GM23338 (cell line): ENCODE measurements at regions not wholly inside any gene's neighbourhood (a gene's known extent, or its start where the extent isn't known, plus 50 kb on each side); places are given as distances from the start of the nearest gene placed in this dataset.

Source experiments
- ATAC-seq: fragments of 200-7000 bp; cut with Tn5 transposase; 3 replicates; pipeline ENCODE4 v1.9.1; 2020
- DNase-seq: peaks from one replicate; pipeline ENCODE4 v3.0.0-alpha.2; 2015; ENCODE audit warnings: low spot score
- H2AFZ ChIP-seq: fragments of 200-600 bp; sonication (generic); 2 replicates; pipeline ENCODE4 v1.8.0; 2016; ENCODE audit warnings: antibody characterized with exemption, mild to moderate bottlenecking, moderate library complexity
- H3F3A ChIP-seq: fragments of 200-600 bp; sonication (generic); replicated peaks from 2 replicates; pipeline ENCODE4 v1.8.0; 2017; ENCODE audit warnings: antibody characterized with exemption, mixed run types, low read depth
- H3K27ac ChIP-seq: fragments of 200-600 bp; sonication (generic); 2 replicates; pipeline ENCODE4 v1.6.1; 2016; ENCODE audit warnings: low read depth
- H3K27me3 ChIP-seq: fragments of 200-600 bp; sonication (generic); 2 replicates; pipeline ENCODE4 v1.8.0; 2016; ENCODE audit warnings: mild to moderate bottlenecking, mixed run types, moderate library complexity; ENCODE audit not compliant: insufficient read depth
- H3K36me3 ChIP-seq: fragments of 200-600 bp; sonication (generic); 2 replicates; pipeline ENCODE4 v1.8.0; 2016; ENCODE audit warnings: mild to moderate bottlenecking; ENCODE audit not compliant: insufficient read depth
- H3K4me1 ChIP-seq: fragments of 200-600 bp; sonication (generic); 2 replicates; pipeline ENCODE4 v1.8.0; 2016; ENCODE audit warnings: mild to moderate bottlenecking, moderate library complexity; ENCODE audit not compliant: insufficient read depth
- H3K4me2 ChIP-seq: fragments of 200-600 bp; sonication (generic); 2 replicates; pipeline ENCODE4 v1.7.1; 2017; ENCODE audit warnings: mixed run types
- H3K4me3 ChIP-seq: fragments of 200-600 bp; sonication (generic); 2 replicates; pipeline ENCODE4 v1.6.1; 2016; ENCODE audit warnings: mixed run types
- H3K79me2 ChIP-seq: fragments of 200-600 bp; sonication (generic); replicated peaks from 2 replicates; pipeline ENCODE4 v1.8.0; 2017; ENCODE audit warnings: mild to moderate bottlenecking; ENCODE audit not compliant: insufficient read depth
- H3K9me2 ChIP-seq: fragments of 200-600 bp; sonication (generic); 2 replicates; pipeline ENCODE4 v1.8.0; 2017; ENCODE audit not compliant: insufficient read depth
- H4K20me1 ChIP-seq: fragments of 200-600 bp; sonication (generic); replicated peaks from 2 replicates; pipeline ENCODE4 v1.8.0; 2017; ENCODE audit warnings: mild to moderate bottlenecking; ENCODE audit not compliant: insufficient read depth
- H3K27ac Mint-ChIP-seq: 2 replicates; pipeline ENCODE4 v1.8.0; 2020; ENCODE audit warnings: inconsistent platforms, mild to moderate bottlenecking, moderate library complexity, mixed read lengths
- H3K27me3 Mint-ChIP-seq: 3 replicates; pipeline ENCODE4 v1.8.0; 2022; ENCODE audit warnings: low read depth, mild to moderate bottlenecking, moderate library complexity, mixed read lengths, inconsistent platforms; ENCODE audit not compliant: insufficient read depth, poor library complexity
- H3K36me3 Mint-ChIP-seq: 3 replicates; pipeline ENCODE4 v1.8.0; 2021; ENCODE audit warnings: low read depth, mild to moderate bottlenecking, inconsistent platforms, moderate library complexity, mixed read lengths
- H3K4me1 Mint-ChIP-seq: 3 replicates; pipeline ENCODE4 v1.8.0; 2020; ENCODE audit warnings: mild to moderate bottlenecking, inconsistent platforms, mixed read lengths
- H3K4me3 Mint-ChIP-seq: 3 replicates; pipeline ENCODE4 v1.8.0; 2021; ENCODE audit warnings: moderate library complexity, mild to moderate bottlenecking, inconsistent platforms, mixed read lengths
- H3K9me3 Mint-ChIP-seq: 3 replicates; pipeline ENCODE4 v1.8.0; 2020; ENCODE audit warnings: moderate library complexity, mild to moderate bottlenecking, inconsistent platforms, mixed read lengths
- CREB1 ChIP-seq: fragments of 250-450 bp; sonication (Bioruptor Pico); IDR thresholded peaks from 2 replicates; pipeline ENCODE4 v1.5.0; 2020; ENCODE audit warnings: low read depth, mild to moderate bottlenecking, moderate library complexity
- EZH2 ChIP-seq: fragments of 200-600 bp; sonication (generic); IDR thresholded peaks from one replicate; pipeline ENCODE4 v1.8.0; 2017; ENCODE audit warnings: antibody characterized with exemption, mild to moderate bottlenecking, low read depth; ENCODE audit not compliant: unreplicated experiment
- EZH2phosphoT487 ChIP-seq: fragments of 200-600 bp; sonication (generic); IDR thresholded peaks from one replicate; pipeline ENCODE4 v1.8.1; 2018; ENCODE audit warnings: antibody characterized with exemption; ENCODE audit not compliant: unreplicated experiment
- JUNB ChIP-seq: IDR thresholded peaks from one replicate; pipeline ENCODE4 v1.6.1; 2016; ENCODE audit warnings: antibody characterized with exemption; ENCODE audit not compliant: unreplicated experiment
- NANOG ChIP-seq: IDR thresholded peaks from 2 replicates; pipeline ENCODE4 v1.6.1; 2016; ENCODE audit warnings: antibody characterized with exemption, borderline replicate concordance
- POLR2AphosphoS5 ChIP-seq: IDR thresholded peaks from 2 replicates; pipeline ENCODE4 v1.6.1; 2016; ENCODE audit warnings: antibody characterized with exemption, low read depth
- STAT1 ChIP-seq: IDR thresholded peaks from one replicate; pipeline ENCODE4 v1.6.1; 2016; ENCODE audit warnings: antibody characterized with exemption; ENCODE audit not compliant: unreplicated experiment
- ZNF114 ChIP-seq: fragments of 250-450 bp; sonication (Bioruptor Pico); IDR thresholded peaks from 2 replicates; pipeline ENCODE4 v1.5.0; 2020; ENCODE audit warnings: mild to moderate bottlenecking, moderate library complexity
- ZNF331 ChIP-seq: fragments of 250-450 bp; sonication (Bioruptor Pico); IDR thresholded peaks from 2 replicates; pipeline ENCODE4 v1.5.0; 2020; ENCODE audit warnings: low read depth, mild to moderate bottlenecking, moderate library complexity
- TF ChIP-seq, protein P1 (sequence below): IDR thresholded peaks from 2 replicates; pipeline ENCODE4 v1.6.1; 2016; ENCODE audit warnings: antibody characterized with exemption
- TF ChIP-seq, protein P2 (sequence below), 2 experiments: fragments of 200-600 bp in 1 of 2; sonication (generic) in 1 of 2; conservative IDR thresholded peaks; 2 replicates each; pipeline versions ENCODE4 v1.5.1 to v1.6.1; 2016 to 2017; ENCODE audit warnings: antibody characterized with exemption in 2 of 2, low read depth in 2 of 2, mild to moderate bottlenecking in 2 of 2, moderate library complexity in 1 of 2
- TF ChIP-seq, protein P3 (sequence below): fragments of 250-450 bp; sonication (Bioruptor Pico); IDR thresholded peaks from 2 replicates; pipeline ENCODE4 v1.5.0; 2020; ENCODE audit warnings: mild to moderate bottlenecking, moderate library complexity
- TF ChIP-seq, protein P4 (sequence below): IDR thresholded peaks from one replicate; pipeline ENCODE4 v1.6.1; 2018; ENCODE audit warnings: antibody characterized with exemption; ENCODE audit not compliant: unreplicated experiment

DNA sequence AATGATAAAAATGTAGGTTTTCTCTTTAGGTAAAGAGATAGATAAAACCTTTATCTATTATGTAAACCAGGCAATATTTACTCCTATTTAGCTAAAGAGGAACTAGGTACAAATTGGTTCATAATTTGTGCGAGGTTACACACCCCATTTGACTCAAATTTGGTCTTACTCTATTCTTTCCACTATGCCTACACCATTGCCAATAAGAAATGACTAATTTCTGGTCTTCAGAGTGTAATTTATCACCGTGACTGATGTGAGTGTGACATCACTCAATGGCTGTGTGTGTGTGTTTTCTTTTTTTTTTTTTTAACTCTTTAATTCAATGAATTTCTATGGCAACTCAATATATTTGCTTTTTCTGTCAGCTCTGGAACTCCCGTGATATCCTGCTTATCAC, 955.8 kb downstream of the TDRD15 start:
- Histone ChIP-seq H3K4me2 (no peak overlapping the region), H4K20me1 (no peaks in the 10 kb centered on the region), H3K27me3 (no peaks in the 10 kb centered on the region), H3F3A (no peaks in the 10 kb centered on the region), H3K27ac (no peak overlapping the region), H3K79me2 (no peaks in the 10 kb centered on the region), H3K4me1 (no peaks in the 10 kb centered on the region), H3K9me2 (no peaks in the 10 kb centered on the region), H2AFZ (no peak overlapping the region), H3K4me3 (no peak overlapping the region), H3K36me3 (no peaks in the 10 kb centered on the region)
- no peak overlapping the region for H3K4me3 Mint-ChIP-seq
- ATAC-seq, result no peak
- H3K4me1 Mint-ChIP-seq, result peaks cover 11% of the 10 kb centered on the region
- no peak for DNase-seq
- no peaks in the 10 kb centered on the region for H3K27me3 Mint-ChIP-seq
- H3K36me3 Mint-ChIP-seq, result no peaks in the 10 kb centered on the region
- no peak for TF ChIP-seq ZNF331 (CRISPR knock-in tag)
- TF ChIP-seq POLR2AphosphoS5, result no peak
- no peak for TF ChIP-seq NANOG
- TF ChIP-seq, protein P1, sequence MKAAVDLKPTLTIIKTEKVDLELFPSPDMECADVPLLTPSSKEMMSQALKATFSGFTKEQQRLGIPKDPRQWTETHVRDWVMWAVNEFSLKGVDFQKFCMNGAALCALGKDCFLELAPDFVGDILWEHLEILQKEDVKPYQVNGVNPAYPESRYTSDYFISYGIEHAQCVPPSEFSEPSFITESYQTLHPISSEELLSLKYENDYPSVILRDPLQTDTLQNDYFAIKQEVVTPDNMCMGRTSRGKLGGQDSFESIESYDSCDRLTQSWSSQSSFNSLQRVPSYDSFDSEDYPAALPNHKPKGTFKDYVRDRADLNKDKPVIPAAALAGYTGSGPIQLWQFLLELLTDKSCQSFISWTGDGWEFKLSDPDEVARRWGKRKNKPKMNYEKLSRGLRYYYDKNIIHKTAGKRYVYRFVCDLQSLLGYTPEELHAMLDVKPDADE, result no peak
- TF ChIP-seq EZH2, result no peak
- TF ChIP-seq EZH2phosphoT487, result no peak
- TF ChIP-seq STAT1, result no peak
- TF ChIP-seq, protein P2, sequence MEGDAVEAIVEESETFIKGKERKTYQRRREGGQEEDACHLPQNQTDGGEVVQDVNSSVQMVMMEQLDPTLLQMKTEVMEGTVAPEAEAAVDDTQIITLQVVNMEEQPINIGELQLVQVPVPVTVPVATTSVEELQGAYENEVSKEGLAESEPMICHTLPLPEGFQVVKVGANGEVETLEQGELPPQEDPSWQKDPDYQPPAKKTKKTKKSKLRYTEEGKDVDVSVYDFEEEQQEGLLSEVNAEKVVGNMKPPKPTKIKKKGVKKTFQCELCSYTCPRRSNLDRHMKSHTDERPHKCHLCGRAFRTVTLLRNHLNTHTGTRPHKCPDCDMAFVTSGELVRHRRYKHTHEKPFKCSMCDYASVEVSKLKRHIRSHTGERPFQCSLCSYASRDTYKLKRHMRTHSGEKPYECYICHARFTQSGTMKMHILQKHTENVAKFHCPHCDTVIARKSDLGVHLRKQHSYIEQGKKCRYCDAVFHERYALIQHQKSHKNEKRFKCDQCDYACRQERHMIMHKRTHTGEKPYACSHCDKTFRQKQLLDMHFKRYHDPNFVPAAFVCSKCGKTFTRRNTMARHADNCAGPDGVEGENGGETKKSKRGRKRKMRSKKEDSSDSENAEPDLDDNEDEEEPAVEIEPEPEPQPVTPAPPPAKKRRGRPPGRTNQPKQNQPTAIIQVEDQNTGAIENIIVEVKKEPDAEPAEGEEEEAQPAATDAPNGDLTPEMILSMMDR (conservative IDR thresholded peaks at IDR 0.05; ENCODE audit: low read depth in 2 of 2), result no peak
- no peak for TF ChIP-seq CREB1 (CRISPR knock-in tag)
- no peak for TF ChIP-seq JUNB
- TF ChIP-seq, protein P3, sequence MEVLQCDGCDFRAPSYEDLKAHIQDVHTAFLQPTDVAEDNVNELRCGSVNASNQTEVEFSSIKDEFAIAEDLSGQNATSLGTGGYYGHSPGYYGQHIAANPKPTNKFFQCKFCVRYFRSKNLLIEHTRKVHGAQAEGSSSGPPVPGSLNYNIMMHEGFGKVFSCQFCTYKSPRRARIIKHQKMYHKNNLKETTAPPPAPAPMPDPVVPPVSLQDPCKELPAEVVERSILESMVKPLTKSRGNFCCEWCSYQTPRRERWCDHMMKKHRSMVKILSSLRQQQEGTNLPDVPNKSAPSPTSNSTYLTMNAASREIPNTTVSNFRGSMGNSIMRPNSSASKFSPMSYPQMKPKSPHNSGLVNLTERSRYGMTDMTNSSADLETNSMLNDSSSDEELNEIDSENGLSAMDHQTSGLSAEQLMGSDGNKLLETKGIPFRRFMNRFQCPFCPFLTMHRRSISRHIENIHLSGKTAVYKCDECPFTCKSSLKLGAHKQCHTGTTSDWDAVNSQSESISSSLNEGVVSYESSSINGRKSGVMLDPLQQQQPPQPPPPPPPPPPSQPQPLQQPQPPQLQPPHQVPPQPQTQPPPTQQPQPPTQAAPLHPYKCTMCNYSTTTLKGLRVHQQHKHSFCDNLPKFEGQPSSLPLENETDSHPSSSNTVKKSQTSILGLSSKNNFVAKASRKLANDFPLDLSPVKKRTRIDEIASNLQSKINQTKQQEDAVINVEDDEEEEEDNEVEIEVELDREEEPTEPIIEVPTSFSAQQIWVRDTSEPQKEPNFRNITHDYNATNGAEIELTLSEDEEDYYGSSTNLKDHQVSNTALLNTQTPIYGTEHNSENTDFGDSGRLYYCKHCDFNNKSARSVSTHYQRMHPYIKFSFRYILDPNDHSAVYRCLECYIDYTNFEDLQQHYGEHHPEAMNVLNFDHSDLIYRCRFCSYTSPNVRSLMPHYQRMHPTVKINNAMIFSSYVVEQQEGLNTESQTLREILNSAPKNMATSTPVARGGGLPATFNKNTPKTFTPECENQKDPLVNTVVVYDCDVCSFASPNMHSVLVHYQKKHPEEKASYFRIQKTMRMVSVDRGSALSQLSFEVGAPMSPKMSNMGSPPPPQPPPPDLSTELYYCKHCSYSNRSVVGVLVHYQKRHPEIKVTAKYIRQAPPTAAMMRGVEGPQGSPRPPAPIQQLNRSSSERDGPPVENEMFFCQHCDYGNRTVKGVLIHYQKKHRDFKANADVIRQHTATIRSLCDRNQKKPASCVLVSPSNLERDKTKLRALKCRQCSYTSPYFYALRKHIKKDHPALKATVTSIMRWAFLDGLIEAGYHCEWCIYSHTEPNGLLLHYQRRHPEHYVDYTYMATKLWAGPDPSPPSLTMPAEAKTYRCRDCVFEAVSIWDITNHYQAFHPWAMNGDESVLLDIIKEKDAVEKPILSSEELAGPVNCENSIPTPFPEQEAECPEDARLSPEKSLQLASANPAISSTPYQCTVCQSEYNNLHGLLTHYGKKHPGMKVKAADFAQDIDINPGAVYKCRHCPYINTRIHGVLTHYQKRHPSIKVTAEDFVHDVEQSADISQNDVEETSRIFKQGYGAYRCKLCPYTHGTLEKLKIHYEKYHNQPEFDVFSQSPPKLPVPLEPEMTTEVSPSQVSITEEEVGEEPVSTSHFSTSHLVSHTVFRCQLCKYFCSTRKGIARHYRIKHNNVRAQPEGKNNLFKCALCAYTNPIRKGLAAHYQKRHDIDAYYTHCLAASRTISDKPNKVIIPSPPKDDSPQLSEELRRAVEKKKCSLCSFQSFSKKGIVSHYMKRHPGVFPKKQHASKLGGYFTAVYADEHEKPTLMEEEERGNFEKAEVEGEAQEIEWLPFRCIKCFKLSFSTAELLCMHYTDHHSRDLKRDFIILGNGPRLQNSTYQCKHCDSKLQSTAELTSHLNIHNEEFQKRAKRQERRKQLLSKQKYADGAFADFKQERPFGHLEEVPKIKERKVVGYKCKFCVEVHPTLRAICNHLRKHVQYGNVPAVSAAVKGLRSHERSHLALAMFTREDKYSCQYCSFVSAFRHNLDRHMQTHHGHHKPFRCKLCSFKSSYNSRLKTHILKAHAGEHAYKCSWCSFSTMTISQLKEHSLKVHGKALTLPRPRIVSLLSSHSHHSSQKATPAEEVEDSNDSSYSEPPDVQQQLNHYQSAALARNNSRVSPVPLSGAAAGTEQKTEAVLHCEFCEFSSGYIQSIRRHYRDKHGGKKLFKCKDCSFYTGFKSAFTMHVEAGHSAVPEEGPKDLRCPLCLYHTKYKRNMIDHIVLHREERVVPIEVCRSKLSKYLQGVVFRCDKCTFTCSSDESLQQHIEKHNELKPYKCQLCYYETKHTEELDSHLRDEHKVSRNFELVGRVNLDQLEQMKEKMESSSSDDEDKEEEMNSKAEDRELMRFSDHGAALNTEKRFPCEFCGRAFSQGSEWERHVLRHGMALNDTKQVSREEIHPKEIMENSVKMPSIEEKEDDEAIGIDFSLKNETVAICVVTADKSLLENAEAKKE (CRISPR knock-in tag), result no peak
- no peak for TF ChIP-seq ZNF114
- TF ChIP-seq, protein P4, sequence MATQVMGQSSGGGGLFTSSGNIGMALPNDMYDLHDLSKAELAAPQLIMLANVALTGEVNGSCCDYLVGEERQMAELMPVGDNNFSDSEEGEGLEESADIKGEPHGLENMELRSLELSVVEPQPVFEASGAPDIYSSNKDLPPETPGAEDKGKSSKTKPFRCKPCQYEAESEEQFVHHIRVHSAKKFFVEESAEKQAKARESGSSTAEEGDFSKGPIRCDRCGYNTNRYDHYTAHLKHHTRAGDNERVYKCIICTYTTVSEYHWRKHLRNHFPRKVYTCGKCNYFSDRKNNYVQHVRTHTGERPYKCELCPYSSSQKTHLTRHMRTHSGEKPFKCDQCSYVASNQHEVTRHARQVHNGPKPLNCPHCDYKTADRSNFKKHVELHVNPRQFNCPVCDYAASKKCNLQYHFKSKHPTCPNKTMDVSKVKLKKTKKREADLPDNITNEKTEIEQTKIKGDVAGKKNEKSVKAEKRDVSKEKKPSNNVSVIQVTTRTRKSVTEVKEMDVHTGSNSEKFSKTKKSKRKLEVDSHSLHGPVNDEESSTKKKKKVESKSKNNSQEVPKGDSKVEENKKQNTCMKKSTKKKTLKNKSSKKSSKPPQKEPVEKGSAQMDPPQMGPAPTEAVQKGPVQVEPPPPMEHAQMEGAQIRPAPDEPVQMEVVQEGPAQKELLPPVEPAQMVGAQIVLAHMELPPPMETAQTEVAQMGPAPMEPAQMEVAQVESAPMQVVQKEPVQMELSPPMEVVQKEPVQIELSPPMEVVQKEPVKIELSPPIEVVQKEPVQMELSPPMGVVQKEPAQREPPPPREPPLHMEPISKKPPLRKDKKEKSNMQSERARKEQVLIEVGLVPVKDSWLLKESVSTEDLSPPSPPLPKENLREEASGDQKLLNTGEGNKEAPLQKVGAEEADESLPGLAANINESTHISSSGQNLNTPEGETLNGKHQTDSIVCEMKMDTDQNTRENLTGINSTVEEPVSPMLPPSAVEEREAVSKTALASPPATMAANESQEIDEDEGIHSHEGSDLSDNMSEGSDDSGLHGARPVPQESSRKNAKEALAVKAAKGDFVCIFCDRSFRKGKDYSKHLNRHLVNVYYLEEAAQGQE, result no peak
- H3K9me3 Mint-ChIP-seq, result no peaks in the 10 kb centered on the region
- H3K27ac Mint-ChIP-seq, result no peak overlapping the region
